Stimulated activated CD8-positive, alpha-beta memory T cell treated with anti-CD3 and anti-CD28 coated beads, Interleukin-7, amount 100 ng/mL, for 48 hours (primary cell): ENCODE measurements at regions not wholly inside any gene's neighbourhood (a gene's known extent, or its start where the extent isn't known, plus 50 kb on each side); places are given as distances from the start of the nearest gene placed in this dataset.
"Not testable (repeated sequence)": the region's sequence is repeated elsewhere in the genome, so short reads cannot be mapped to it uniquely, and the experiment has no call there.

Experiments
- DNase-seq, 2 donors: peaks; one replicate each; pipeline ENCODE4 v3.0.0-alpha.2; 2020; ENCODE audit warnings: low read depth in 1 of 2; ENCODE audit errors: extremely low read depth in 1 of 2

- DNase-seq = no peak
These were observed 248.8 kb downstream of the ACKR3 start for GRCh38 chr2:236818281-236819045.

GRCh38 chr2:236819275-236820002 lies 249.8 kb downstream of the ACKR3 start:
- DNase-seq = no peak

GRCh38 chr2:236820763-236821344 lies 251.2 kb downstream of the ACKR3 start:
- DNase-seq = no peak

GRCh38 chr2:236823041-236823629 lies 253.5 kb downstream of the ACKR3 start:
- no peak for DNase-seq

- DNase-seq = no peak
These were observed 254.3 kb downstream of the ACKR3 start for GRCh38 chr2:236823963-236824362.

- no peak for DNase-seq
These were observed 255.2 kb downstream of the ACKR3 start for GRCh38 chr2:236824836-236825235.

- no peak for DNase-seq
These were observed 256.4 kb downstream of the ACKR3 start for GRCh38 chr2:236825989-236826510.

- no peak for DNase-seq
These were observed 257.1 kb downstream of the ACKR3 start for GRCh38 chr2:236826606-236827156.

- DNase-seq = no peak
These were observed 257.7 kb upstream of the COPS8 start for GRCh38 chr2:236827997-236828396.

- no peak for DNase-seq
These were observed 256.9 kb upstream of the COPS8 start for GRCh38 chr2:236828820-236829219.

GRCh38 chr2:236830926-236831325 lies 254.8 kb upstream of the COPS8 start:
- DNase-seq = no peak

GRCh38 chr2:236831698-236832097 lies 254.0 kb upstream of the COPS8 start:
- DNase-seq = no peak

- no peak for DNase-seq
These were observed 252.1 kb upstream of the COPS8 start for GRCh38 chr2:236833501-236834073.

GRCh38 chr2:236834284-236834683 lies 251.4 kb upstream of the COPS8 start:
- DNase-seq = no peak

- no peak for DNase-seq
These were observed 250.2 kb upstream of the COPS8 start for GRCh38 chr2:236835307-236836024.

- not testable (repeated sequence) for DNase-seq
These were observed 249.7 kb upstream of the COPS8 start for GRCh38 chr2:236836028-236836427.

- DNase-seq = no peak
These were observed 245.5 kb upstream of the COPS8 start for GRCh38 chr2:236840215-236840614.

- no peak for DNase-seq
These were observed 244.8 kb upstream of the COPS8 start for GRCh38 chr2:236840857-236841256.

- DNase-seq = no peak
These were observed 244.3 kb upstream of the COPS8 start for GRCh38 chr2:236841389-236841788.
